ENCODE measurements at regions not wholly inside any gene's neighbourhood (a gene's known extent, or its start where the extent isn't known, plus 50 kb on each side); places are given as distances from the start of the nearest gene placed in this dataset.

GRCh38 chr11:11107076-11107723, 245.8 kb downstream of the CSNK2A3 start:
- no peaks in the 10 kb centered on the region for H3K9me3 ChIP-seq (ENCODE audit: control insufficient read depth, low read length)
- Mint-ChIP-seq H3K27ac (no peak overlapping the region), H3K4me1 (no peaks in the 10 kb centered on the region), H3K36me3 (ENCODE audit: low read depth) (no peaks in the 10 kb centered on the region), H3K9me3 (peaks cover 3% of the 10 kb centered on the region), H3K27me3 (ENCODE audit: insufficient read depth) (no peaks in the 10 kb centered on the region), H3K4me3 (no peak overlapping the region)
- no peaks in the 10 kb centered on the region for H3K27me3 ChIP-seq (ENCODE audit: control insufficient read depth, insufficient read depth, low read length, poor library complexity, severe bottlenecking)
- H3K9ac ChIP-seq (ENCODE audit: extremely low read depth, low read length, poor library complexity, severe bottlenecking), result no peak overlapping the region
- no peaks in the 10 kb centered on the region for H3K36me3 ChIP-seq (ENCODE audit: control insufficient read depth, insufficient read depth, low read length)
- no peak for TF ChIP-seq CTCF (conservative IDR thresholded peaks at IDR 0.05)
- H3K4me3 ChIP-seq (ENCODE audit: low read length), result no peak overlapping the region
- H3K4me1 ChIP-seq (ENCODE audit: control insufficient read depth, insufficient read depth, low read length), result no peaks in the 10 kb centered on the region
- no peak overlapping the region for H3K27ac ChIP-seq (ENCODE audit: low read depth, low read length)
- DNase-seq, result no peak
- 94 to 98% methylated on average over 3 to 4 of the region's 4 CpGs for WGBS, 2 experiments (ENCODE audit: insufficient coverage in 1 of 2, insufficient read length in 1 of 2)

GRCh38 chr11:11105361-11105760, 247.5 kb upstream of the ZBED5 start:
- no peaks in the 10 kb centered on the region for H3K27me3 Mint-ChIP-seq (ENCODE audit: insufficient read depth)
- DNase-seq, result no peak

DNA sequence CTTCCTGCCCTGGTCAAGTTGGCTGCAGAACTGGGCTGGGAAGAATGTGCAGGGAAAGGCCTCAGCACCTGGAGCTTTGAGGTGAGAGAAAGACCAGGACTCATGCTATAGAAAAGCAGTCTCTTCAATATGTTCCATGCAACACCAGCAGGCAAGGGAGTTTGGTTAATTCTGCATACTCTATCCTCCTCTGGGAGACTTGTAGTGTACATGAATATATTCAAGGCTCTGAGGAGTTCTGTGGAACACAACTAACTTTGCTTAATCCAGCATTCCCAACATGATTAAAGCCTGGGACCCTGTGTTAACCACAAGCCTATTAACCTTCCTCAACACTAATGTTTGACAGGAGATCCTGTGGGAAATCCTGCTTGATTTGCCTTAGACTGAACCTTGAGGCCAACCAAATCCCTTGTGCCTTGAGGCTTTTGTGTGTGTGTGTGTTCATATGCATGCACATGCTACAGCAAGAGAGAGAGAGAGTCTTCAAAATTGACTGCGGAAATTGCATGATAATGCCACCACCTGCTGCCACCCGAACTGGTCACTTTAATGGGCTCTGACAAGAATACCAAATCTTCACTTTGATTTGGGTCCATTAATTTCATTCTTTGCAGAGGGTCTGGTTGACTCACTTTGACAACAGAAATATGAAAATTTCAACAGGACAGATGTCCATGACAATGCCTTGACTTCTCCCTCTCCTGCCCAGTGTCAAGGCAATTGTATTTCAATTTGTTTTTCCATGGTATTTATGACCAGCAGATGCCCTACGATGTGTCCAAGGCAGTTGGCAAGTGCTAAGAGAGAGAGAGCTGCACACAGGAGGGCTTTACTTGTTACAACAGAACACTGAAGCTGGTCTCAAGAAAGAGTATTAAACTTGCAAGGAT, 238.2 kb upstream of the ZBED5 start:
- peaks cover 8% of the 10 kb centered on the region for H3K4me1 ChIP-seq (ENCODE audit: control insufficient read depth, insufficient read depth, low read length)
- peaks cover 16% of the 10 kb centered on the region for H3K27me3 ChIP-seq (ENCODE audit: control insufficient read depth, insufficient read depth, low read length, poor library complexity, severe bottlenecking)
- no peak overlapping the region for H3K27ac Mint-ChIP-seq
- WGBS, 2 experiments (ENCODE audit: insufficient coverage in 1 of 2, insufficient read length in 1 of 2), result 78 to 89% methylated on average over 3 of the region's 3 CpGs
- H3K27me3 Mint-ChIP-seq (ENCODE audit: insufficient read depth), result peaks cover 13% of the 10 kb centered on the region
- H3K4me3 ChIP-seq (ENCODE audit: low read length), result no peak overlapping the region
- H3K27ac ChIP-seq (ENCODE audit: low read depth, low read length), result peak overlapping the region; percentile 57
- TF ChIP-seq CTCF (conservative IDR thresholded peaks at IDR 0.05), result no peak
- H3K9me3 ChIP-seq (ENCODE audit: control insufficient read depth, low read length), result peaks cover 11% of the 10 kb centered on the region
- DNase-seq, result no peak
- H3K36me3 ChIP-seq (ENCODE audit: control insufficient read depth, insufficient read depth, low read length), result no peaks in the 10 kb centered on the region
- H3K9me3 Mint-ChIP-seq, result peaks cover 13% of the 10 kb centered on the region
- H3K36me3 Mint-ChIP-seq (ENCODE audit: low read depth), result no peaks in the 10 kb centered on the region
- H3K9ac ChIP-seq (ENCODE audit: extremely low read depth, low read length, poor library complexity, severe bottlenecking), result no peak overlapping the region
- H3K4me3 Mint-ChIP-seq, result no peak overlapping the region
- peaks cover 13% of the 10 kb centered on the region for H3K4me1 Mint-ChIP-seq

More at GRCh38 chr11:11105361-11105760, 247.5 kb upstream of the ZBED5 start:
- Mint-ChIP-seq H3K9me3 (peaks cover 3% of the 10 kb centered on the region), H3K27ac (no peak overlapping the region), H3K4me1 (no peaks in the 10 kb centered on the region), H3K4me3 (no peak overlapping the region), H3K36me3 (ENCODE audit: low read depth) (no peaks in the 10 kb centered on the region)
- H3K27ac ChIP-seq (ENCODE audit: low read depth, low read length), result no peak overlapping the region
- no peak for TF ChIP-seq CTCF (conservative IDR thresholded peaks at IDR 0.05)
- no peak overlapping the region for H3K9ac ChIP-seq (ENCODE audit: extremely low read depth, low read length, poor library complexity, severe bottlenecking)
- no peak overlapping the region for H3K4me3 ChIP-seq (ENCODE audit: low read length)
- H3K9me3 ChIP-seq (ENCODE audit: control insufficient read depth, low read length), result no peaks in the 10 kb centered on the region
- H3K4me1 ChIP-seq (ENCODE audit: control insufficient read depth, insufficient read depth, low read length), result no peaks in the 10 kb centered on the region
- whole genome bisulfite sequencing, 2 experiments (ENCODE audit: insufficient coverage in 1 of 2, insufficient read length in 1 of 2), result 95% methylated on average over 1 of the region's 1 CpG; no CpG with 5 or more reads in 1 of the 2 experiments
- H3K36me3 ChIP-seq (ENCODE audit: control insufficient read depth, insufficient read depth, low read length), result no peaks in the 10 kb centered on the region
- peaks cover 9% of the 10 kb centered on the region for H3K27me3 ChIP-seq (ENCODE audit: control insufficient read depth, insufficient read depth, low read length, poor library complexity, severe bottlenecking)
